ENCODE measurements at regions not wholly inside any gene's neighbourhood (a gene's known extent, or its start where the extent isn't known, plus 50 kb on each side); places are given as distances from the start of the nearest gene placed in this dataset.

- H3K36me3 Mint-ChIP-seq (ENCODE audit: low read depth), result peaks cover 2% of the 10 kb centered on the region
- TF ChIP-seq, protein P1, sequence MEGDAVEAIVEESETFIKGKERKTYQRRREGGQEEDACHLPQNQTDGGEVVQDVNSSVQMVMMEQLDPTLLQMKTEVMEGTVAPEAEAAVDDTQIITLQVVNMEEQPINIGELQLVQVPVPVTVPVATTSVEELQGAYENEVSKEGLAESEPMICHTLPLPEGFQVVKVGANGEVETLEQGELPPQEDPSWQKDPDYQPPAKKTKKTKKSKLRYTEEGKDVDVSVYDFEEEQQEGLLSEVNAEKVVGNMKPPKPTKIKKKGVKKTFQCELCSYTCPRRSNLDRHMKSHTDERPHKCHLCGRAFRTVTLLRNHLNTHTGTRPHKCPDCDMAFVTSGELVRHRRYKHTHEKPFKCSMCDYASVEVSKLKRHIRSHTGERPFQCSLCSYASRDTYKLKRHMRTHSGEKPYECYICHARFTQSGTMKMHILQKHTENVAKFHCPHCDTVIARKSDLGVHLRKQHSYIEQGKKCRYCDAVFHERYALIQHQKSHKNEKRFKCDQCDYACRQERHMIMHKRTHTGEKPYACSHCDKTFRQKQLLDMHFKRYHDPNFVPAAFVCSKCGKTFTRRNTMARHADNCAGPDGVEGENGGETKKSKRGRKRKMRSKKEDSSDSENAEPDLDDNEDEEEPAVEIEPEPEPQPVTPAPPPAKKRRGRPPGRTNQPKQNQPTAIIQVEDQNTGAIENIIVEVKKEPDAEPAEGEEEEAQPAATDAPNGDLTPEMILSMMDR (conservative IDR thresholded peaks at IDR 0.05), result no peak
- H3K36me3 ChIP-seq (ENCODE audit: control insufficient read depth, insufficient read depth, low read length), result peaks cover 3% of the 10 kb centered on the region
- no peak overlapping the region for H3K27ac ChIP-seq (ENCODE audit: low read depth, low read length)
- peak overlapping the region; percentile 61 for H3K9ac ChIP-seq (ENCODE audit: extremely low read depth, low read length, poor library complexity, severe bottlenecking)
- peaks cover 21% of the 10 kb centered on the region for H3K9me3 ChIP-seq (ENCODE audit: control insufficient read depth, low read length)
- DNase-seq, result peak; percentile 49
- WGBS, 2 experiments (ENCODE audit: insufficient coverage in 1 of 2, insufficient read length in 1 of 2), result 80 to 93% methylated on average over 1 to 2 of the region's 2 CpGs
- H3K9me3 Mint-ChIP-seq, result peaks cover 21% of the 10 kb centered on the region
- H3K27ac Mint-ChIP-seq, result no peak overlapping the region
- H3K4me3 Mint-ChIP-seq, result peak overlapping the region; percentile 36
- H3K4me1 Mint-ChIP-seq, result peaks cover 36% of the 10 kb centered on the region
- H3K4me3 ChIP-seq (ENCODE audit: low read length), result peak overlapping the region; percentile 79
- peaks cover 7% of the 10 kb centered on the region for H3K4me1 ChIP-seq (ENCODE audit: control insufficient read depth, insufficient read depth, low read length)
- H3K27me3 ChIP-seq (ENCODE audit: control insufficient read depth, insufficient read depth, low read length, poor library complexity, severe bottlenecking), result no peaks in the 10 kb centered on the region
- no peaks in the 10 kb centered on the region for H3K27me3 Mint-ChIP-seq (ENCODE audit: insufficient read depth)
Observed at GRCh38 chr4:170226288-170226687, 136.5 kb upstream of the AADAT start.

- no peak overlapping the region for H3K4me3 Mint-ChIP-seq
- peaks cover 7% of the 10 kb centered on the region for H3K36me3 Mint-ChIP-seq (ENCODE audit: low read depth)
- peaks cover 7% of the 10 kb centered on the region for H3K36me3 ChIP-seq (ENCODE audit: control insufficient read depth, insufficient read depth, low read length)
- no peaks in the 10 kb centered on the region for H3K27me3 Mint-ChIP-seq (ENCODE audit: insufficient read depth)
- peaks cover 66% of the 10 kb centered on the region for H3K9me3 ChIP-seq (ENCODE audit: control insufficient read depth, low read length)
- H3K27ac Mint-ChIP-seq, result no peak overlapping the region
- H3K4me3 ChIP-seq (ENCODE audit: low read length), result no peak overlapping the region
- H3K9me3 Mint-ChIP-seq, result peaks cover 77% of the 10 kb centered on the region
- H3K27me3 ChIP-seq (ENCODE audit: control insufficient read depth, insufficient read depth, low read length, poor library complexity, severe bottlenecking), result no peaks in the 10 kb centered on the region
- no peak overlapping the region for H3K27ac ChIP-seq (ENCODE audit: low read depth, low read length)
- no peak for DNase-seq
- H3K4me1 ChIP-seq (ENCODE audit: control insufficient read depth, insufficient read depth, low read length), result no peaks in the 10 kb centered on the region
- no peaks in the 10 kb centered on the region for H3K4me1 Mint-ChIP-seq
- H3K9ac ChIP-seq (ENCODE audit: extremely low read depth, low read length, poor library complexity, severe bottlenecking), result no peak overlapping the region
- TF ChIP-seq, protein P1 (conservative IDR thresholded peaks at IDR 0.05), result no peak
- whole genome bisulfite sequencing, 2 experiments (ENCODE audit: insufficient coverage in 1 of 2, insufficient read length in 1 of 2), result 100% methylated on average over 1 of the region's 1 CpG; no CpG with 5 or more reads in 1 of the 2 experiments
Observed at GRCh38 chr4:170214731-170215130, 125.0 kb upstream of the AADAT start.

DNA sequence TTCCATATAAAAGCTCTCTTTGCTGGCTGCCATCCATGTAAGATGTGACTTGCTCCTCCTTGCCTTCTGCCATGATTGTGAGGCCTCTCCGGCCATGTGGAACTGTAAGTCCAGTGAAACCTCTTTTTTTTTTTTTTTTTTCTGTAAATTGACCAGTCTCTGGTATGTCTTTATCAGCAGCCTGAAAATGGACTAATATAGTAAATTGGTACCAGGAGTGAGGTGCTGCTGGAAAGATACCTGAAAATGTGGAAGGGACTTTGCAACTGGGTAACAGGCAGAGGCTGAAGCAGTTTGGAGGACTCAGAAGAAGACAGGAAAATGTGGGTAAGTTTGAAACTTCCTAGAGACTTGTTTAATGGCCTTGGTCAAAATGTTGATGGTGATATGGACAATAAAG, 124.3 kb upstream of the AADAT start:
- no peak for DNase-seq
- WGBS, 2 experiments (ENCODE audit: insufficient coverage in 1 of 2, insufficient read length in 1 of 2), result 86 to 100% methylated on average over 1 of the region's 1 CpG
- H3K27ac ChIP-seq (ENCODE audit: low read depth, low read length), result no peak overlapping the region
- peak overlapping the region; percentile 45 for H3K4me3 ChIP-seq (ENCODE audit: low read length)
- TF ChIP-seq, protein P1 (conservative IDR thresholded peaks at IDR 0.05), result no peak
- H3K4me1 ChIP-seq (ENCODE audit: control insufficient read depth, insufficient read depth, low read length), result no peaks in the 10 kb centered on the region
- no peak overlapping the region for H3K27ac Mint-ChIP-seq
- H3K36me3 Mint-ChIP-seq (ENCODE audit: low read depth), result peaks cover 7% of the 10 kb centered on the region
- peaks cover 7% of the 10 kb centered on the region for H3K36me3 ChIP-seq (ENCODE audit: control insufficient read depth, insufficient read depth, low read length)
- no peaks in the 10 kb centered on the region for H3K27me3 ChIP-seq (ENCODE audit: control insufficient read depth, insufficient read depth, low read length, poor library complexity, severe bottlenecking)
- no peak overlapping the region for H3K9ac ChIP-seq (ENCODE audit: extremely low read depth, low read length, poor library complexity, severe bottlenecking)
- H3K4me1 Mint-ChIP-seq, result no peaks in the 10 kb centered on the region
- H3K27me3 Mint-ChIP-seq (ENCODE audit: insufficient read depth), result no peaks in the 10 kb centered on the region
- peaks cover 59% of the 10 kb centered on the region for H3K9me3 ChIP-seq (ENCODE audit: control insufficient read depth, low read length)
- no peak overlapping the region for H3K4me3 Mint-ChIP-seq
- peaks cover 72% of the 10 kb centered on the region for H3K9me3 Mint-ChIP-seq
